HG03342 (cell line): ENCODE measurements at regions not wholly inside any gene's neighbourhood (a gene's known extent, or its start where the extent isn't known, plus 50 kb on each side); places are given as distances from the start of the nearest gene placed in this dataset.
"Not testable (repeated sequence)": the region's sequence is repeated elsewhere in the genome, so short reads cannot be mapped to it uniquely, and the experiment has no call there.

ENCODE experiments used
- ATAC-seq: cut with Tn5 transposase; IDR thresholded peaks from one replicate; pipeline ENCODE4 v1.9.1; 2021; ENCODE audit warnings: mild to moderate bottlenecking, moderate library complexity; ENCODE audit not compliant: unreplicated experiment

- ATAC-seq: no peak
Measured at GRCh38 chr12:88677464-88677863, 97.2 kb upstream of the KITLG start.

DNA sequence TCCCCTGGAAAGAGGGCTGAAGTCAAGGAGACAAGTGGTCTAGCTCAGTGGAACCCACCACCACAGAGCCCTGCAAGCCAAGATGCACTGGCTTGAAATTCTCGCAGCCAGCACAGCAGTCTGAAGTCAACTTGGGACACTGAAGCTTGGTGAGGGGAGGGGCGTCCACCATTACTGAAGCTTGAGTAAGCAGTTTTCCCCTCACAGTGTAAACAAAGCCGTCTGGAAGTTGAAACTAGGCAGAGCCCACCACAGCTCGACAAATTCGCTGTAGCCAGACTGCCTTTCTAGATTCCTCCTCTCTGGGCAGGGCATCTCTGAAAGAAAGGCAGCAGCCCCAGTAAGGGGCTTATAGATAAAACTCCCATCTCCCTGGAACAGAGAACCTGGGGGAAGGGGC is 87.3 kb upstream of the KITLG start:
- not testable (repeated sequence) for ATAC-seq

DNA sequence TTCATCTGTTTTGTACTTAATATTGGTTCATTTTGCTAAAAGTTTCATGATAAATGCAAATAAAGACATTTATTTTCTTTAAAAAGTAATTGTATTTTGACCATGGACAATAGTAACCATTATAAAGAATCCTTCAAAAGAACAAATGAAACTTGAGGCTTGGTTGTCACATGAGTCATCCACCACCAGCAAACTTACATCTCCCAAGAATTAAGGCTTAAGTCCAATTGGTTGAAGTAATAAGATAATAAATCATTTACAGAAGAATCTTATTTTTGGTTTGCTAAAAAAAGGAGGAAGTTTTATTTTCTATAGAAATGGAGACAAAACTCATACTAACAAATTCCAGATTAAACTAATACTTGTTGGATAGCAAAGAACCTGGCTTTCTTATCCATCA is 84.8 kb upstream of the KITLG start:
- no peak for ATAC-seq

GRCh38 chr12:88662961-88663360 is 82.7 kb upstream of the KITLG start:
- no peak for ATAC-seq

GRCh38 chr12:88662093-88662492 is 81.8 kb upstream of the KITLG start:
- no peak for ATAC-seq

DNA sequence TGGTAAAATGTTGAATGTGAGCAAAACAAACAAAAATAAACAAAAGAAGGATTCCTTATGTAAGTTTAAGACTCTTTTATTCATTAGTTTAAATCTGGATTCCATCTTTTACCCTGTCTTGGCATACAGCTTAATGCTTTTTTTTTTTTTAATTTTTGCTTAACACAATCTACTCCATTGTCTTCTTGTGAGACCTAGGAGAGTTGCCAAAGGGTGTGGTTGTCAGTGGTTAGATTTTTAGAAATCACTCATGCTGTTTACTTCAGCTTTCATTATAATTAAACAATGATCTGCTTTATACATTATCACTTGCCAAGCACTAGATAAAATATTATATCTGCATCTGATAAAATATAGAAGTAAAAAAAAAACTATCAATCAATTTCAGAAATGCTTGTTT is 77.7 kb upstream of the KITLG start:
- ATAC-seq: no peak

- ATAC-seq: no peak
Measured at GRCh38 chr12:88650715-88651114, 70.4 kb upstream of the KITLG start.

GRCh38 chr12:88648625-88649024 is 68.4 kb upstream of the KITLG start:
- ATAC-seq: no peak

- no peak for ATAC-seq
Measured at GRCh38 chr12:88646824-88647223, 66.6 kb upstream of the KITLG start.

DNA sequence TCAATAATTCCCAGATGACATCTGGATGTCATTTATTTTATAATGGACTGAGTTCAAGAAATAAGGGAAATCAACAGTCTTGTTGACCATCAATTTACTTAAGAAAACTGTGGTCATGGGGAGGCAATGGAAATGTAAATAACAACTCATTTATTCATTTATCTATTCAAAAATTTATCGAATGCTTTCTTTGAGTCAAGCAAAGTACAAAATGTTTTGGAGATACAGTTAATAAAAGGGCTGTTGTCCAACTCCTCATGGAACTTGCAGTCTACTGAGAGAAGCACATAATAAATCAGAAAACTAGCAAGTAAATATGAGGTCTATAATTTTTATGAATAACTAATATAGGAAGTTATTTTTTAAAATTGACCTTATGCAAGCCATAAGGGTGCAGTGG is 65.5 kb upstream of the KITLG start:
- ATAC-seq: no peak

DNA sequence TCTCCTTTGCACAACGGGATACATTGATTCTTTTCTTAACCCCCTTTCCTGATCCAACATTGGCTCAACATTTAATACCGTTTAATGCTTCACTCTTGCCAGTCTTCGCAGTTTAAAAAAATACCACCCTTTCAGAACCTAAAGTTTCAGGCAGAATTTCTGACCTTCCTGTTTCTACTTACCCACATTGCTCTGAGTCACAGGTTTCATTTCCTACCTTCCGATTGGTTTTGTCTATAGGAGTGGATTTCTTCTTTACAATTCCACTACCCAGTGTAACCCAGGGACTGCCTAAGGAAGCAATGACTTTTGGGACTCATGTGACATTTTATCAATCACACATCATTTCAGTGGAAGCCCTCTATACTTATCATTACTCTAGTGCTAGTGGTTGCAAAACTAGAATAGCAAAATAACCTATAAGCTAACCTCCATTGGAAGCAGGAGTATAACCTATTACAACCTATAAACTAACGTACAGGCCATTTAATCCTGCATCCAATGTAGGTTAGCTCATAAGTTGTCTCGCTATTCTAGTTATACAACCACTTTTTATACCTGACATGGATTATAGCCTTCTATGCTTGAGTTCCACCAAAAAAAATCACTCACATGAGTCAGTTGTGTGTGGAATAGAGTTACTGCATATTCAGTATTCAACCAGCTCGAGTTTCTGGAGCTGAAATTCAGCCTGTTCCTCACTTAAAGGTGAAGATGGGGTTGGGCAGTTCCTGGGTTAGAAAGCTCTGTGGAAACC is 64.9 kb upstream of the KITLG start:
- ATAC-seq: no peak

GRCh38 chr12:88643685-88644084 is 63.4 kb upstream of the KITLG start:
- no peak for ATAC-seq

DNA sequence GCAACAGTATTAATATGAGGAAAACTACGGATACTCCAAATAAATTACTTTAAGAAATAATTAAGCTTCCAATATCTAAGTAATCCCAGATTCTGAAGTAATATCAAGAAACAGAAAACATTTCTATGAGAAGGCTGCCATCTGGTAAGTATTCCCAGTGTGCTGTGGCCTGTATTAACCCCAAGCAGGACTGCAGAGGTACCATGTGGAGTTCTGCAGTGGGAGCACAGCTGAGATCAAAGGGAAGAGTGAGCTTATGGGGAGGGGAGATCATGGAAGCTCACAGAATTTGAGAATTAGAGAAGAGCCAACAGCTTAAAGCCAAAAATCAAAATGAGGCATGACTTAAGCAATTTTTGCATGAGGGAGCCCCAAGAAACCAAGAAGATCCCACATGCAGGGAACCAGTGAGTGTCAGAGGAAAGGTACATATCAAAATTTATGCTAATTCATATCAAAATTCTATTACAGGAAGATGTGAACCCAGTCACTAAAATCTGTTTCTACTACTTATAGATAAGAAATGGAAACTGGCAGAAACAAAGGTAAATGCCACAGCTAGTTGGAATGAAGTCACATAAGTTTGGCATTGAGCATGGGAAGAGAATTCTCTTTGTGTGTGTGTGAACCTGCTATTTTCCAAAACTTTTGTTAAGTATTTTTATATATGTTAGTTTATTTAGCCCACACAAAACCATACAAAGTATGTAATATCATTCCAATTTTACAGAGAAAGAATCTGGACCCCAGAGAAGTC is 62.6 kb upstream of the KITLG start:
- no peak for ATAC-seq

- no peak for ATAC-seq
Measured at GRCh38 chr12:88638966-88639760, 58.9 kb upstream of the KITLG start.

- ATAC-seq: no peak
Measured at GRCh38 chr12:88638388-88638787, 58.1 kb upstream of the KITLG start.

DNA sequence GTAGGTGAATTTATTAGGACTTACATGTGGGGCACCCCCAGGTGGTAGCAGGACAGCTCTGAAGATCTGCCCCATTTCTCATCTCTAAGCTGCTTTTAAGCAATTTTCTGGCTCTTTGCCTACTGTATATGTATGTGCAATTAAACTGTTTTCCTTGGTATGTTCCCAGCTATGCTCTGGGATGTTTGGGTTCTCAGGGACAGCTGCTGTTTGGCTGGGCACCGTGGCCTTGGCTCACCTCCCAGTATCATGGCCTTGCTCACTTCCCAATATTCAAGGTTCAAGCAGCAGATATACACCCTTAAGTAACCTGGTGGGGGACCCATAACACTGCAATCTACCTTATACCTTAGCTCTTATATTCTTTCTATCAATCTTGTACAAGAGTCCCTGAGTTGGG is 53.7 kb upstream of the KITLG start:
- no peak for ATAC-seq

DNA sequence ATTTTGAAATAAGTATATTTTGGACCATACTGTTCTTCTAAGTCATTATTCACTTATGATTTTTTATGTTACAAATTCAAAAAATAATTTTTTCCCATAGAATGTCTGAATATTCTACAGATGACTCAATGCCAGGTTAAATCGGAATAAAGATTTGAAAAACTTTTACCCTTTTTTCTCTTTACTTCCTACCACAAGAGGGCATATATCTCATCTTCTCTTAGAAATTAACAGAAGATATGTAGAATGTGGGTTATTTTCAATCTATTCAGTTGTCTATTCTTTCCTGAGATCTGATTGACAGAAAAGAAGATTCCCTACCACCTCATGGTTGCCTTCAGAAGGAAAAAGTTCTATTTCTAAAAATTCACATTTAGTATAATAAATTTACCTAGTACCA is 53.0 kb upstream of the KITLG start:
- ATAC-seq: no peak

DNA sequence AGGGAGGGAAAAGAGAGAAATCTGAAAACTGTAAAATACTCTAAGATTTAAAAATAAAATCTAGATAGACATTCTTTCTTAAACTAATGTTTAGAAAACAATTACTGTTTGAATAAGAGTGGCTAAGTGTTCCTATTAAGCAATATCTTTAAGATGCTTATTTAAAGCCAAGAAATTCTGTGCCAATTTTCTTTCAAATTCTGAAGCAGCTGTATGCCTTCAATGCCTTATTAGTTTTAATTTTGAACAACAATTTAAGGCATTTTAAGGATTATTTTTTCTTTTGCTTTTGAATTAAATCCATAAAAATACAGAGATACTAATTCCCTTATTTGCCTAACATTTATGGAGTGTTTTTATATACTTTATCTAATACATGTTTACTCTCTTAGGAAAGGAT is 50.3 kb upstream of the KITLG start:
- no peak for ATAC-seq
